Glomerular visceral epithelial cell (primary cell): ENCODE measurements at regions not wholly inside any gene's neighbourhood (a gene's known extent, or its start where the extent isn't known, plus 50 kb on each side); places are given as distances from the start of the nearest gene placed in this dataset.

Experiments used
- DNase-seq: peaks from one replicate; pipeline ENCODE4 v3.0.0-alpha.2; 2016; ENCODE audit errors: extremely low spot score

DNA sequence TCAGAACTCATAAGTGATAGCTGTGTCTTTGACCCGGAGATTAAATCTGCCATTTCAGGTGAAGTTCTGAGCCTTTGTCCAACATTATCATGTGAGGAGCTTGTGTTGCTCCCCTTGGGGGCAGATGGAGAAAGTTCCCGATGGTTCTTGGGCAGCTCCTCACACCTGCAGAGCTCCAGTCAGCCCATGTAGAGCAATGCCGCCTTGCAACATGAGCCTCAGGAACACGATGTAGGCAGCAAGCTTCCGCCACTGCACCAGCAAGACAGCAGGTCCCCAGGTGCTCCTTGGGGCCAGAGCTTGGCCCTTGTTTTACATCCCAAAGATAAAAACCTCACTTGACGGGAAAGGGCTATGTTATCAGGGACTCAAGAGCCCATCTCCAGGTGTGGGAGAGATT is 292.7 kb downstream of the IRX1 start:
- no peak for DNase-seq

DNA sequence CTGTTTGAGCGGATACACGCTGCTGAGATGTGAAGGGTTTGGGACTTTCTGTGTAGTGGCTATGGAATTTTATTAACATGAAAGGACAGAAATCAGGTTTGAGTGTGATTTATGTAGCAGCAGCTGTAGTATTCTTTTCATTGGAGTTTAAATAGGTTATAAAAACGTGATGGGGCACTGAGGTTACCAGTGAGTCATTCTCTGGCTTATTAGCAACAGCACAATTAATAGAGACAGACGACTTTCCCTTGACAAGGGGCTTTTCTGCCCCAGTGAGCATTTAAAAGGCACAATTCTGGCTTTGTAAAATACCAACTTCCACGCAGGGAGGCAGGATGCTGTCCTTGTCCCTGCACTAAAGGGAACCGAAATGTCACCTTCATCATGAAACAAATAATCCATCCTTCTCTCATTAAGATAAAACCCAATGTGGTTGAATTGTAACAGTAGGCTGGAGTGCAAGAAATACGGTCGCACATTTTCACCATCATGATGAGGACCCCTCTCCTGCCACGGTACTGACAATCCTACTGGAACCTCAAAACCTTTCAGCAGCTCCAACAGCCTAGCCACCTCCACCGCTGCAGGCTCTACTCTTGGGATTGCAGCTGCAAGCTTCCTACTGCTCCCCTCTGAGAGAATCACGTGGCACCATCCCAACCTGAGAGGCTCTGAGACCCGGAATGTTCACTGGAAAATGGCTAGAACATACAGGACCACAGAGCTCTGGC is 293.9 kb downstream of the IRX1 start:
- DNase-seq = no peak

DNA sequence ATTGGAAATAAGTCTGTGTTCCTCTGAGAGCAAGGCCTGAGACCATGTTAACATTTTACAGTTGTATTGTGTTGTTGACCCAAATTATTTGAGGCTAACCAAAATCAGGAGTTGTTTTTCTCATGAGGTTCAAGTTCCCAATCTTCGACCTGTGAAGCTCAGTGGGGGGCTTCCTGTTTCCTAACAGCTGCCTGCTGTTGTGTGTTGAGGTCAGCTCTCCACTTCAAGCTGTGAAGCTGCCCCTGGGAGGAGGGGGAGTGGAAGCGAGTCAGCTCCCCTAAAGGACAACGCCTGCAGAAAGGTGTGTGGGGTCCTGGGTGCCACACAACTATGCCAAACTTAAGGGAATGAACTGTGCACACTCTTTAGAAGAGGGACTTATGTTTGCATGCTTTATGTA is 295.5 kb downstream of the IRX1 start:
- DNase-seq = no peak

DNA sequence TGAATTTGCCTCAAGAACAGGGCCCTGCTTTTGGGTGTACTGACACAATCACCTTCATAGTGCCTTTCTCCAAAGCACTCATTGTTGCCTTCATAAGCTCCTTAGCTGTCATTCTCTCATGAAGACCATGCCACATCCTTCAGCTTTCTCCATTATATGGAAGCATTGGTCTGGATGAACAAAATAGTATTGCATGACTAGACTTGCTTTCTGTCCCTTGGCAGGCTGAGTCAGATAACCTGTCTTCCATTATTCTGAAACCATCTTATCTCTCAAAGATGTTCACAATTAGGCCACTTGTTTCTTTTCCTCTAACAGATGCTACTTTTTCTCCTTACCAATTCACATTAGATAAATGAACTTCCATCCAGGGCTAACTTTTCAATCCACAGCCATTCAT is 297.9 kb downstream of the IRX1 start:
- no peak for DNase-seq

DNA sequence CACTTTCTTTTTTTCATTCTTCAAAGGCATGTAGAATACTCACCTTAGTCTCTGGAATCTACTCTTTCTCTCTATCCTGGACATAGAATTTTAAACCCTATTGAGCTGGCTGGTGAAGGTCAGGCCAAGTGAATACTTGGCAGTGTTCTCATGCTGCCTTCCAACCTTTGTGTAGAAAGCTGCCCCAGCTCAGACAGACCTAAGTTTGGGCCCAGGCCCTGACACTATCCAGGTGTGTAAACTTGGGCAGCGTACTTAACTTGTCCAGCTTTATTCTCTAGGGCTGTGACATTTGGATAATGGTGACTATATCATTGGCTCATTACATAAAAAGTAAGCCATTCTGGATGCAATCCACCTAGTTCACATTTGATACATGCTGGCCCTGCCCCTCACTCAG is 298.3 kb downstream of the IRX1 start:
- no peak for DNase-seq

DNA sequence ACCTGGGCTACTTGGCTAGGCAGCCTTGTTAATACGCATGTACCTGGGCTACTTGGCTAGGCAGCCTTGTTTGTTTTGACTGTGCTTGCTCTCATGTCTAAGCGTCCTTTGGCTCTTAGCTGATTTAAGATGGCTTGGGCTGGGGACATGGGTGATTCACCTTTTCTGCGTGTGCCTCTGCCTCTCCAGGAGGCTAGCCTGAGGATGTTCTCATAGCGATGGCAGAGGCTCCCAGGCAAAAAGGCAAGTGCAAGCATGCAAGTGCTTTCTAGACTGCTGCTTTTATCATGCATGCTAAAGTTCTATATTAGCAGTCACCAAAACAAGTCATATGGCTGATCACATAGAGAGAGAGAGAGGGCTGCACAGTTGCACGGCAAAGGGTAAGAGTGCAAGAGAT is 300.5 kb downstream of the IRX1 start:
- DNase-seq = no peak

DNA sequence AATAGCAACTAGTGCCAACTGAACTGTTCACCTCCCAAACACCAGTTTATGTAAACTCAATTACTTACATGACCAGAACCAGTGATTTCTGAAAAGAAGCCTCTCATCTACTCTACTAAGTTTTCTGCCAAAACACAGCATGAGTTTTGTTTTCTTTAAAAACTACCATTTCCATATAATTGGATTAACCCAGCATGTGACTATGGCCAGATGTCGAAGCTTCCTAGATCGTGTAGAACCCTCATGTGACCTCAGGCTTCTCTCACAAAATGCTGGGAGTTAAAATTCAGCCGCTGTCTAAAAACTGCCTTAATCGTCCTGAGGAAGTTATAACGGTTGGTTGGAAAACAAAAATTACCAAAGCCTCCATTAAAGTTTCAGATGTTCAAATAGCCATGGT is 303.5 kb downstream of the IRX1 start:
- no peak for DNase-seq

DNA sequence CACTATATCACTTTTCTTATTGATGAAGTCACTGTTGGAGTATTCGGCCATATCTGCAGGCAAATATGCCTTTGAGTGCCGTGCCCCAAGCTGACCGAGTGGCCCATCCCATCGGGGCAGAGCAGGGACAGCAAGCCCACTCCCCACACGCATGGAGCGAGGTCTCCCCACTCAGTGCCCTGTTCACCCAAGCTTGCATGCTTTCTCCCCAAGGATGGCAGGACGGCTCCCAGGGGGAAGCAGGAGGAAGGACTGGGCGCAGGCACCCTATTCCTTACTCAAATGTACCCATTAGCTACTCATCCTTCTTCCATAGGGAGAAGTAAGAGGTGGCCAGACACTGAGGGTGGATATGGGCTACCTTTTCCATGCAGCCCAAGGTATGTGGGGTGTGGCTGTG is 309.0 kb downstream of the IRX1 start:
- no peak for DNase-seq

DNA sequence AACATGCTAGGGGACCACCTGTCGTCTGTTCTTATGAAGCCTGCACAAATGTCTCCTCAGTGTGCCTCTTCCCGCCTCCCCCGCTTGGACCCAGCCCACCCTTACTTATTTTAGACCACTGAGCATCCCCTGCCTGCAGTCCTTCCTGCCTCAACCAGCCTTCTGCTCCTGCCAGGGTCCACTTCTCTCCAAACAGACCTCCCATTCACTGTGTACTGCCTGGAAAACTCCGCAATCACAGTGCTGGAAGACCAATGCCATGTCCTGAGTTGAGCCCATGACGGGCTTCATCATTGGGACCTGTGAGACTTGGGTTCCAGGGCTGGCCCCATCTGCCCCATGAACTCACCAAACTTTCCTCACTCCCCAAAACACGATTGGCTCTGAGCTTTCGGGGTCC is 309.4 kb downstream of the IRX1 start:
- no peak for DNase-seq

DNA sequence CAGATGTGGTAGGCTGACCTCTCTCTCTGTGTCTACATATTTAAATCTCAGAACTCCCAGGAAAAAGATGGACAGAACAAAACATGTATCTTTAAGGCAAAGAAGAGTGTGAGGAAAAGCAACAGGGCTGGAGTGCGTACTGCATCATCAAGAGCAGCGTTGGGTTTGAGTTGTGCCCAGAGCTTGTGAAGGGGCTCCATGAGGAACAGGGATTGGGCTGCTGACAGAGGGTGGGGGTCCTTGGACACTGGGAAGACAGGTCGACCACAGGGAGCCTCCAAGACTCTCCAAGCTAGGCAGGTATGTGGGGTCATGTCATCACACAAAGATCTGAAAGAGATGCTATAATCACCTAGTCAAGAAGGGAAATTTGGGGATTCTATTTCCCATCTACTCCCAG is 309.9 kb downstream of the IRX1 start:
- no peak for DNase-seq

DNA sequence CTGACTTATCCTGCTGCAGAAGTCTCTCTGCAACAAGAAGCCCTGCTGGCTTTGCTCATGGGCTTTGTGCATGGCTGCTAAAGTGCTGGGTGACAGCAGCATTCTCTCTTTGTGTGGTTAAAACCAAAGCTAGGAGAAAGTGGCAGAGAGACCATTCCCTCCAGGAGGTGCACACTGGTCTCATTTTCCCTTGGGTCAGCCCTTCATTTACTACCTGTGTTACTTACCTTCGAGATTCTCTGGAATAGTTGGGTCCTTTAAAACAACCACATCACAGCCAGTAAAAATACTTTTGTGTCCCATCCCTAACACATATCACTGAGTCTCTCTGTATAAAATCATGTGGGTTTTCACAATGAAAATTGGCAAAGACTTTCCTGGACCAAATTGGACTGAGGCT is 315.5 kb downstream of the IRX1 start:
- DNase-seq = no peak

DNA sequence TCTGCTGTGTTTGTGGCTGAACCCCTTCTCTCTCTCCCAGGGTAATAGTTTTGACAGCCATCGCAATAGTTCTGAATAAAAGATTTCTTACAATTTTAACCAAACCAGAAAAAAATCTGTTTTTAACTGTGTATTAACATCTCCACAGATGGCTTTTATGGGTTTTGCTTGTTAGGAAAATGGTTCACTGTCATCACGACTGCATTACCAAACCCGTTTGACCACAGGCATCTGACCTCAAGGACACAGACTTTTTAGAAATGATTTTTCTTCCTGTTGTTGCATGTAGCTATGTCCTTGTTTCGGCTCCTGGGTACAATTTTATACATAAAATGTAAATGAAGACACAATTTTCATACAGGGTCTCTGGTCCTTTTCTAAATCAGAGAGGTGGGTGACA is 316.1 kb downstream of the IRX1 start:
- DNase-seq = no peak

DNA sequence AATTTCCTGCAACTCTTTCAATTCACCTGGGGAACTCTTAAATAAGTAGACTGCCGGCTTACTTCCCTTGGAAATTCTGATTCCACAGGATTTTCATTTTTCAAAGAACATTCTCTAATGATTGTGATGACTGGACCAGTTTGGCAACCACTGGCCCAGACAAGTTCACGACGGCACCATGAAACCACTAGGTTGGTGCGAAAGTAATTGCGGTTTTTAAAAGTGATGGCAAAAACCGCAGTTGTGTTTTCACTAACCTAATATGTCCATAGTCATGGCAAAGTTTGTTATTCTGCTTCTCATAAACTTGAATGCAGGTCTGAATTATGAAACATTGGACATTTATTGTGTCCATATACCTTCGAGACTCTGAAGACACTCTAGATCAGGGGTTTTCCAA is 317.2 kb downstream of the IRX1 start:
- no peak for DNase-seq

DNA sequence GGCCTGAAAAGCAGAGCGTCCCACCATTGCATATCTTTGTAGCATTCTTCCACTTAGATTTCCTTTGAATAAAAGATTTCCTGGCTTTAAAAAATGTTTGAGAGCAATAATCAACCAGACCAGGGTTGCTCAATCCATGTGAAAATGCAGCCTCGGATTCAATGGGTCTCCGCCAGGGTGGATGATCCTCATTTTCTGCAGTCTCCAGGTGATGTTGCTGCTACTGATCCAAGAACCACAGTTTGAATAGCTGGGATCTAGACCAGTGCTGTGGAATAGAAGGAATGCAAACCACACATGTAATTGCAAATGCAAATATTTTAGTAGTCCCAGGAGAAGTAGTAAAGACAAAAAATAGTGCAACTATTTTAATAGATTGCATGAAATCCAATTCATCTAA is 317.6 kb downstream of the IRX1 start:
- no peak for DNase-seq

DNA sequence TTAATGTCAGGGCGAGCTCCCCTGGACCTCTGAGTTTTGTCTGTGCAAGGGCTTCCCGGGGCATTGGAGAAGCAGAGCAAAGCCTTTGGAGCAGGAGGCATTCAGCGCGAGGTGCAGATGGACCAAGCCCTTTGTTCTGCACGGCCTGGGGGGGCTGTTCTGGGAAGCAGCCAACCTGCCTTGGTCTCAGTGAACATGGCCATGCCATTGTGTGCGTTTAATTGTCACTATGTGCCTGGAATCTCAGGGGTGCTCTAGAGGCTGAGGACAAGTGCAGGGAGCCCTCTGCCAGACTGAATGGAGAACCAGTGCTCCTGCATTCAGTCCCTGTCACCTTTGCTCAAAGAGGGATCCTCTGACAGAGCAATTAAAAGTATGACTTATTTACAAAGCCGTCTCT is 329.4 kb downstream of the IRX1 start:
- no peak for DNase-seq

DNA sequence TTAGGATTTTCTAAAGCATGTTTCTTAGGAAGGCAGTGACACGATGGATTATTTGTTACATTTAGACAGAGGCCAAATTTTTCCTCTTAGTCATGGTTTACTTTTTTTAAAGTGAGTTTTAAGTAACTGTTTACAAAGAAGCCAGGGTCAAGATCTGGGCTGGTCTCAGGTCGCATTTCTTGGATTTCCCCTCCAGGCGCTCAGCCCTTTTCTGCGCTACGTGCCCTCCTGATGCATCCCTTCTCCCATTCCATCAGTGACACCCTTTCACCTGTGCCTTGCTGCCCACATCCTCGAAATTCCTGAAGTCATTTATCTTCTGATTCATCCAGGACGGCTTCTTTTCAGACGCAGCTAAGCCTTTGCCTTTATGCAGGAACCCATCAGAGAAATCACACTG is 330.3 kb downstream of the IRX1 start:
- no peak for DNase-seq

DNA sequence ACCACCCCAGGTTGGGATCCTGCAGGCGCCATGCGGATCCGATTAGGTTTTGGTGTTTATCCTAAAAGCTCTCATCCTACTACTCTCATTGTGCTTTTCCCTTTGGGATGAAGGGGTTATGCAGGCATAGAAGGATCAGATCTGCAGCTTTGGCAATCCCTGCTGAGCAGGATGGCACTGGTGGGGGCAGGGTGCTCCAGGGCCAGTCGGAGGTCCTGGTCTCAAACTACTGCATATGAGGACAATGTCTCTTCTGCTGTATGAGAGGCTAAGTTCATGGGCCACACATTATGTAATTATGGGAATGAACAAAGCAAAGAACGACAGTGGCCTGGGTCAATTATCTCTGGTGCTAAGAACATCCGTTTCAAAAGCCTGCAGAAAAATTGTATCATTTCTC is 334.2 kb downstream of the IRX1 start:
- DNase-seq = no peak

DNA sequence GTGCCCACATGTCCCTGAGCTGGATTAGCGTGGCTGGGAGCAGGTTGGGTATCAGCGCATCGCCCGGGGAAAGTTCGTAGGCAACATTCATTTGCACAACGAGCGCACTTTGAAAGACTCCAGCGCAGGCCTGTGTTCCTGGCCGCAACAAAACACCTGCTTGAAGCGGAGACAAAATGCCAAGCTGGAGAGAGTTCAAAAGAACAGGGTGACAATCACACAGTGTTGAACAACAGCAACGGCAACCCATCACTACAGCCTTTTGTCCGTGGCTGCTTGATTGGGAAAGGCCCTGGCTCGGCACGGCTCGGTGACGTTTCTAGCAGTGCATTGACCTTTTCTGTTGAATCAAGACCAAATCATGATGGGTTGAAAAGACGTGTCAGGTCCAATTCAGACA is 336.3 kb downstream of the IRX1 start:
- DNase-seq = no peak

DNA sequence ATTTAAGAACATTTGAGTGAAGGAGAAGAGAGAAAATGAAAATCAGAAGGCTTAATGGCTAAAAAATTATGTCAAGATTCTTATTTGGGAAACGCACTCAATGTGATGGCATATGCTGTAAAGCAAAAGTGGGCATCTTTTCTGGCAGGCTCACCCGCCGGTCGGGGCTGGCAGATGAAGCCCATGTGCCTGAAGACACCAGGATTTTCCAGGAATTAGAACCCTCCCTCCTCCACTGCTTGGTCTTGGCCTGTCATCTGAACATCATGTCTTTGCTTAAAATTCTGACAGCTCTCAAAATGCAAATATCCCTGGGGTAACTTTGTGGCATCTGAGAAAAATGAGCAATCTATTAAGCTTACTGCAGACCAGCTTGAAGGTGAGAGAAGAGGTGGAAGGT is 337.9 kb downstream of the IRX1 start:
- no peak for DNase-seq

DNA sequence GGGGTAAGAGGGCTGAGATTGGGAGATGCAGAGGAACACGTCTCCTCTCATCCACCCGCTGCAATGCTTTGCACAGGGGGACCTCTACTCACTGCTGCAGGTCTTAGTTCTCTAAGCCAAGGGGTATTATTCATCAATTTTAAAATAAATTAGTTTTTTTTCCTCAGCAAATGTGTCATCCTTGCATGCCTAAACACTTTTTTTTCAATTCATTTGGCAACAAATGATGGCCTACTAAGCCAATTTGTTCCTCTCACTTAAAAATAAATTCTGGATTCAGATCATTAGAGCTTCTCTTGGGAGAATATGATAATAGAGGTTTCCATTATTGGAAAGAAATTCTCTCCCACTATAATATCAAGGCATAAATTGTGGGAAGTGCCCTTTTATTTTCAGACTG is 338.3 kb downstream of the IRX1 start:
- DNase-seq = no peak

DNA sequence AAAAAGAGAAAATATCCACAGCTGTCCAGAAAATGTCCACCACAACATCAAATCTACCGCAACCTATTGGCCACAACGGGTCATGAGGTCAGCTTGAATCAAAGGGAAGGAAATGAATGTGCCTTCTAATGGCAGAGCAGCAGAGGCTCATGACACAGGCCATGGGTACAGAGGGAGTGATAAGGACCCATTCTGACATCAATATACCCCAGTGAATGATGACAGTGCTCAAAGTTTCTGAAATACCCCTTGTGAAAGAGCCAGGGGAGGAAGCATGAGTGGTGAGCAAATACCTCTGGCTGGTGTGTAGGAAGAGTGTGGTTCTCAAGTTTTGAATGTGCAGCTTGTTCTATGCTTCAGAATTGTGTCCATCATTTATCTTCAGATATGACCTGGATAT is 348.2 kb downstream of the IRX1 start:
- DNase-seq = no peak

DNA sequence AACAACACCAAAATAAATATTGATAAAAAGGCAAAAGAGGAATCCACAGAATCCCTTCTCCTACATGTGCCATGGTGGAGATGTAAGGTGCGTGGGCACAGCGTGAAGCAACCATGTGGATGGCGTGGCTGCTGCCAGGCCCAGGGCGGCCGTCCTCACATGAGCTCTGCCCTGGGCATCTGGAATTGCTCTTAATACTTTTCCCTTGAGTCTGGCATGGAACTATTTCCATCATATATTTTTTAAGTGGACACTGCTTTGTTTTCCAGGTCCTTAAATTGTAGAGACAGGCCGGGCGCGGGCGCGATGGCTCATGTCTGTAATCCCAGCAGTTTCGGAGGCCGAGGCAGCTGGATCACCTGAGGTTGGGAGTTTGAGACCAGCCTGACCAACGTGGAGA is 349.3 kb downstream of the IRX1 start:
- DNase-seq = no peak

DNA sequence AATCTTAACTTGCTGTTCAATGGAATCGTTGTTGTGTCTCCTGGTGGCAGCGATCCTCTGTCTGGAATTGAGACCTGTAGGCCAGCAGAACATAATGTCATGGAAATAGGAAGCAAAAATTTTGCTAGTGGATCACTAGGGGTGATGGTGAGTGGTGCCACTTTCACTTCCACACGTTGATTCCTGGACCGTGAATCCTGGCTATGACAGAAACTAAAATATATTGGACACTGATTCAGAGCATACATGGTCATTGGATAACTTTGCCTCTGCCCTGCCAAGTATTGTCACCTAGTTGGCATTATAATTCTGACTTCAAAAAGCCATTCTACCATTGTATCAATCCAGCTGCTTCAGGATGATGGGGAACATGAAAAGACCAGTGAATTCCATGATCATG is 353.2 kb downstream of the IRX1 start:
- DNase-seq = no peak

DNA sequence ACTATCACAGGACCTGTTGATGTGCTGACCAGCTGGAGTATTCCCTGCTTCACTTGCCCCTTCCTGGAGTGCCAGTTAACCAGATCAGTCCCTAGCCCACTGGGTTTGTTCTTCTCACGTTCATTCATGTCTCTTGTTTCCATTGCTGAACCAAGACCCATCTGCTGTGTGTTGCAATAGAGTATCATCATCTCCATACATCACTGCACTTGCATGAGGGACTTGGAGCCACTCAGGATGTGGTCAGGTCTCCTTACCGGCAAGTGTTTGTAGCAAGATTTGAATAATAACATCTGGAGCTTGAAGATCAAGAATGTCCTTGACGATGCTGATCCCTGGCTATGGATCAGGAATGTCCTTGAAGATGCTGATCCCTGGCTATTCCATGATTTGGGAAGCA is 358.6 kb downstream of the IRX1 start:
- no peak for DNase-seq

DNA sequence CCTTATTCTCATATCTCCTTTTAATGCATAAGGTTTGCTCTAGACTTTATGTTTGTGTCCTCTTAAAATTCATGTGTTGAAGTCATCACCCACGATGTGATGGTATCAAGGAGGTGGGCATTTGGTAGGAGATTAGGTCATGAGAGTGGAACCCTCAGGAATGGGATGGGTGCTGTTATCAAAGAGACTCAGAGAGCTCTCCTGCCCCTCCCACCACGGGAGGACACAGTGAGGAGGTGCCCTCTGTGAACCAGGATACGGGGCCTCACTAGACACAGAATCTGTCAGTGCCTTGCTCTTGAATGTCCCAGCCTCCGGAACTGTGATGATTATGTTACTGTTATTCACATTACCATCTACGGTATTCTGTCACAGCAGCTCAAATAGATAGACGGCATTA is 359.0 kb downstream of the IRX1 start:
- no peak for DNase-seq
